ENCODE measurements at regions not wholly inside any gene's neighbourhood (a gene's known extent, or its start where the extent isn't known, plus 50 kb on each side); places are given as distances from the start of the nearest gene placed in this dataset.

GRCh38 chr5:57572461-57572860, 89.8 kb upstream of the ACTBL2 start:
- no peak for DNase-seq
- Histone ChIP-seq H3K9me3 (no peaks in the 10 kb centered on the region), H3K4me3 (ENCODE audit: low read depth in 2 of 2, low read length in 1 of 2) (no peak overlapping the region), H2AFZ (ENCODE audit: low read depth) (no peak overlapping the region), H3K4me2 (no peak overlapping the region), H3K27ac (ENCODE audit: low read depth in 2 of 2, low read length in 1 of 2) (no peak overlapping the region), H3K9ac (no peak overlapping the region), H4K20me1 (ENCODE audit: insufficient read depth) (no peaks in the 10 kb centered on the region), H3K79me2 (ENCODE audit: insufficient read depth) (no peaks in the 10 kb centered on the region), H3K36me3 (replicated peaks in 1 of 2; ENCODE audit: control insufficient read depth in 1 of 2, insufficient read depth in 2 of 2, low read length in 1 of 2) (no peaks in the 10 kb centered on the region), H3K4me1 (ENCODE audit: control insufficient read depth in 1 of 2, insufficient read depth in 2 of 2, low read depth in 1 of 2, low read length in 1 of 2) (no peaks in the 10 kb centered on the region), H3F3A (replicated peaks; ENCODE audit: insufficient read depth) (no peaks in the 10 kb centered on the region), H3K27me3 (ENCODE audit: insufficient read depth) (no peaks in the 10 kb centered on the region), H3K9me2 (no peaks in the 10 kb centered on the region)
- POLR2A ChIA-PET: no interaction called here
- CTCF ChIA-PET: interaction anchor here (1.6 kb wide), 1 partner anchor 234 kb away, joined by 4 read pairs; no protein-coding TSS in a partner anchor
- no peak for TF ChIP-seq CTCF (IDR thresholded peaks at IDR 0.05)
- no peak for TF ChIP-seq POLR2AphosphoS5 (IDR thresholded peaks at IDR 0.05; ENCODE audit: low read depth, low read length)
- TF ChIP-seq RAD21 (IDR thresholded peaks at IDR 0.05; ENCODE audit: low read length): no peak
- TF ChIP-seq RFX5 (IDR thresholded peaks at IDR 0.05; ENCODE audit: low read length): no peak
- no peak for TF ChIP-seq FOXM1 (IDR thresholded peaks at IDR 0.05; ENCODE audit: low read depth)
- TF ChIP-seq USF2 (IDR thresholded peaks at IDR 0.05; ENCODE audit: borderline replicate concordance, low read depth, low read length): no peak
- no peak for TF ChIP-seq MAX (IDR thresholded peaks at IDR 0.05; ENCODE audit: low read depth)
- no peak for TF ChIP-seq NFIC (IDR thresholded peaks at IDR 0.05; ENCODE audit: borderline replicate concordance)
- no peak for TF ChIP-seq SIN3A (IDR thresholded peaks at IDR 0.05; ENCODE audit: borderline replicate concordance, low read depth, low read length)
- TF ChIP-seq TCF12 (IDR thresholded peaks at IDR 0.05): no peak
- no peak for TF ChIP-seq GATA2 (CRISPR knock-in tag; IDR thresholded peaks at IDR 0.05)
- no peak for TF ChIP-seq REST (IDR thresholded peaks at IDR 0.05; ENCODE audit: low read depth, low read length)
- TF ChIP-seq RXRA (IDR thresholded peaks at IDR 0.05; ENCODE audit: borderline replicate concordance, low read depth): no peak
- no peak for TF ChIP-seq CHD2 (IDR thresholded peaks at IDR 0.05; ENCODE audit: low read length, partially characterized antibody)
- no peak for TF ChIP-seq USF1 (IDR thresholded peaks at IDR 0.05; ENCODE audit: borderline replicate concordance, low read depth)
- TF ChIP-seq EP300 (IDR thresholded peaks at IDR 0.05; ENCODE audit: borderline replicate concordance in 1 of 2, low read depth in 1 of 2, low read length in 1 of 2): no peak
- TF ChIP-seq PBX3 (IDR thresholded peaks at IDR 0.05): no peak
